NCI-H526 treated with DMSO at 0.1 percent for 48 hours (cell line): ENCODE measurements at regions not wholly inside any gene's neighbourhood (a gene's known extent, or its start where the extent isn't known, plus 50 kb on each side); places are given as distances from the start of the nearest gene placed in this dataset.

Experiments used
- DNase-seq: peaks from one replicate; lab custom pipeline; 2025; lab: John Stamatoyannopoulos, UW

DNA sequence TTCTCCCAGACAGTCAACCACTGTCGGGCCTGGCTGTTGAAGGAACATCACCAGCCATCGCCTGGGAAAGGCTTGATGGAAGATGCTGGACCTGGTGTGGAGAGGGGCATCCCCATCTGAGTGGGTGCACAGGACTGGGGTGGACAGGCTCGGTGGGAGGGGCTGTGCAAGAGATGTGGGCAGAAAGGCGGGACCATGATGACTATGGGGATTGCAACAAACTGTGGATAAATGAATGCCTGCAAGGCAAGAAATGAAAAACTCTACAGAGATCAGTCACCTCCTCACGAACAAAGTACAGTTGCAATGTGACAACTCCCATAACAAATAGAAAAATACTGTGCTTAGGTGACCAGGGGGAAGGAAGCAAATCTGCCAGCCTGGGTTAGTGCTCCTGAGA is 171.9 kb upstream of the GPR12 start:
- no peak for DNase-seq

DNA sequence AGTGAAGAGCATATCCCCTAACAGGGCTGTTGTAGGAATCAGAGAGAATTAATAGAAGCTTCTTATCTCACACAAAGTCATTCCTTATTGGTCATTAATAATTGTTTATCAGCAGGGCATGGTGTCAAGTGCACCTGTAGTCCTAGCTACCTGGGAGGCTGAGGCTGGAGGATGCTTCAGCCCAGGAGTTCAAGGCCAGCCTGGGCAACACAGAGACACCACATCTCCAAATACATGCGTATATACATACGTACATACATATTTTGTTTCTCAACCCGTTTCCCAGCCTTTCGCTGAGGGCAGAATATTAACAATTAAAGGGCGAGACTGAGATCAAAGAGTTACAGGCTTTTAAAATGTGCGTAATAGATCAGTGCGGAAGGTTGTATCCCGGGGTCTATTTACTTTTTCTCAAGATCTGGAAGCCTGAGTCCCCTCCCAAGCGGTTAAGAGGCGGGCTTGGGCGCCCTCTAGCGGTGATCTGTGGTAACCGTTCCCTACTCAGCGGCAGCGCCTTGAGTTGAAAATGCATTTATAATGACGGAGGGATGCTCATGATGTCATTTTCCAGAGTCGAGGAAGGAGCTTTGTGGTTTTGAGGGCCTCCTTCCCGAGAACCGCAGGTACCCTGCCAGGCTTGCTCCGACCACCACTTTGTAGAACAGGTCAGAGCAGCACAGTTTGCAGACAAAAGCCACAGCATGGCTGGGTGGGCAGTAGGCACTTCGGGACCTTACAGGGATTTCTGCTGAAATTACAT is 169.6 kb upstream of the GPR12 start:
- peak; percentile 78 for DNase-seq

DNA sequence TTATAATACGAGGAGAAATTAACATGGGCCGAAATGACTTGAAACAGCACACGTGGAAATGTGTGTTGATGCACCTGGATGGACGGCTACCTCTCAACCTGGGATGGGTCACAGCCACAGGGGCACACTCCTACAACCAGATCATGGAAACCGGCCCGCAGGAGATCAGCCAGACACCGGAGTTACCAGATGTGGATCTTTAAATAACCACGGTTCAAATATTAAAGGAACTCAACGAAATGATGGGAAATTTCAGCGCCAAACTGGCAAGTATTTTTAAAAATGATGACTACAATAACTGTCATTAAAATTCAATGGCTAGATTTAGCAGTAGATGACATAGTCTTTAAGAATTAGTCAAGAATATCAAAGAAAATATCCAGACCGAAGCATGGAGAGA is 166.9 kb upstream of the GPR12 start:
- DNase-seq: no peak

DNA sequence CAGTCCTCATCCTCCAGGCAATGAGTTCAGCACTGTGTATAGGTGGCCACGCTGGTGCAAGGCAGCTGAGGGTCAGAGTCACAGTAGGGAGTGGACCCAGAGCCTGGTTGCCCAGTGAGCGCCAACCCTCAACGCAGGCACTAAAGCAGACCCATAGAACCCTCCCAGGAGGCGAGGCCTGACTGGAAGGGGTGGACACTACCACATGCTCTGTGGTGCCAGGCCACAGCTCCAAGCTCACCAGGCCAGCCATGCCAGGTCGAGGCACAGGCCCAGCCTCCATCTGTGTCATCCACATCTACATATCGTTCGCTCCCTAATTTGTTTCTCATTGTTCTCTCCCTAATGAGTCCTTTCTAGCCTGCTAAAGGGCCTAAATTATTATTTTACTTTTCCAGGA is 165.8 kb upstream of the GPR12 start:
- no peak for DNase-seq

DNA sequence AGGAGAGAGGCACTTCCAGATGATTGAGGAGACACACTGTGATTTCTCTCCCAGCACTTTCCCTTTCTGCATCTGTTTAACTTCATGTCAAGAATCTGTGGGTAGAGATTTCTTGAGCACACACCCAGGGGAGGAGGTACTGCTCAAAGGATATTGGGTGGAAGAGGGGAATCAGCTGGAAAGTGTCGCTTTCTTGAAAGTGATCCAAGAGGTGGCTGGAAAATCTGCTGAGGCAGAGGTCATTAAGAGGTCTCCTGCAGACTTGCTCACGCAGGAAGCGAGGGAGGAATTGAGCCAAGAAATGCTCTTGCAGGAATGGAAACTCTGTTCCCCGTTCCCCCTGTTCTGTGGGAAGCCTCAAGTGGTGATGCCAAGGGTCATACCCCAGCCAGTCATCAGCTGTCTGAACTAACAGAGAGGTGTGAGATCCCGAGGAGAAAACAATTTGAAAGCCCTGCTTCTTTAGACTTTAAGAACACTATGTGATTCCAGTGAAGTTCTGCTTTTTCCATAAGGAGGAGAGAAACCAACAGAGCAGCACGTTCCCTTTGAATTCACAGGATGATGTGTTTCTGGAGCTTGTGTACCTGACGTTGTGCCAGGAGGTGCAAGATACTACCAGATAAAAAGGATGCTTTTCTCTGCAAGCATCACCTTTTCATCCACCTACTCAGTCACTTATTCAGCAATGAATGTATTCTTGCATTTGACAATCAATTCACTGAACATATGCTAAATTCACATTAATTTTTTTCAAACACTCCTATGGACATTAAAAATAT is 163.4 kb upstream of the GPR12 start:
- no peak for DNase-seq

DNA sequence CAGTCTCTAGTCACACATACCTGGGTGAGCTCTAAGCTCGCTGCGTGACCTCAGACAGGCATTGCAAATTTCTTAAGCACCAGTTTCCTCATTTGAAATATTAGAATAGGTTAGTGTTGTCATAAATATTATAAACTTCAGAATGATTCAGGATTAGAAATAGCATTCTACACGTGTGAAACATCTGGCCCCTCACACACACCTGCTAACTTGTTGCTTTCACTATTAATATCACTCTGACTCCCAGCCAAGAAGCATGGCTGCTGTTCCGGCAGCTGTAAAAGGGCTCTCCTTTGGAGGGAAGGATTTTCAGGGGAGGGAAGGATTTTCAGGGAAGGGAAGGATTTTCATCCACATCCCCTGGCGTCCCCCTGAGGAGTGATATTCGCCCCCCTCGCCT is 161.3 kb upstream of the GPR12 start:
- DNase-seq: no peak

DNA sequence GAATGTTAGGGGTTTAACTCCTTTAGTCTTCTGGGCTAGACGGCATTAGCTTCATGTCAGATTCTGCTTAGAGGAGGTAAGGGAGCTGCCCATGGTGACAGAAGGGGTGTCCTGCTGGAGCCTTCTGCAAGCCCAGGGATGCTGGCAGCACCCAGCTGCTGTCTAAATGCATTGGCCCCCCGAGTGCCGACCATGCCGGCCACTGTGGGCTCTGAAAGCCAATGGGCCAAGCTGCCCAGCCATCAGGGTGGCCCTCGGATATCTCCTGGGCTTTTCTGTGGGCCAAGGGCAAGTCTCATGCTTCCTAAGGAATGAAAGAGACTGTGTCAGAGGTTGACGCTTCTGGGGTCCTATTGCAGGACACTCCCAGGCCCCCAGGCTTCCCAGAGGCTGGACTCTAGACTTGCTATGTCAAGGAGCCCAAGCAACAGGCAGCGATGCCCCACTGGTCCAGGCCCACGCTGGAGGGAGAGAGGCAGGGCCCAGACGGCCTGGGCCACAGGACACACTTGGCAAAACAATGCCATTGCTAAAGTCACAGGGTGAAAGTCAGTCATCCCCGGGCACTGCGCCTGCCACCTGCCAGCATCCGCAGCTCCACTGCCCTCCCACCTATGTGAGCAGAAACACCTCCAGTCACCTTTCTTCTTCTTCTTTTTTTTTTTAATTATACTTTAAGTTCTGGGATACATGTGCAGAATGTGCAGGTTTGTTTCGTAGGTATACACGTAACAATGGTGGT is 160.2 kb upstream of the GPR12 start:
- no peak for DNase-seq

DNA sequence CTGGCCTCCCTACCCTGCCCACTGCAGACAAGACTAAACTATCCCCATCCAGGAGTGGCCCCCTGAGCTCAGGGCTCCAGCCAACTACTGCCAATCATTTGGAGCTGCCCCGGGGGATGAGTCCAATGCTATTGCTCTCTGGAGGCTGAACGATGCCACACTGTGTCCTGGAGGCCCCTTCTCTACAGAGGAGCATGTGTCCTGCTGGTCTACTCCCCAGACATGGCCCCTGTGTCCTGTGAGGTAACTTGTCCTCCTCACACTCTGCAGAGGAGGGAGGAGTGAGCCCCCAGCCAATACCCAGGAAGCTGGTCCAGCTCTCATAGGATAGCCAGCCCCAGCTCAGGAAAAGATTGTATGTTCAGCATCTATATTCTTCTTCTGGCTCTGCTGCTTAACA is 159.1 kb upstream of the GPR12 start:
- no peak for DNase-seq

DNA sequence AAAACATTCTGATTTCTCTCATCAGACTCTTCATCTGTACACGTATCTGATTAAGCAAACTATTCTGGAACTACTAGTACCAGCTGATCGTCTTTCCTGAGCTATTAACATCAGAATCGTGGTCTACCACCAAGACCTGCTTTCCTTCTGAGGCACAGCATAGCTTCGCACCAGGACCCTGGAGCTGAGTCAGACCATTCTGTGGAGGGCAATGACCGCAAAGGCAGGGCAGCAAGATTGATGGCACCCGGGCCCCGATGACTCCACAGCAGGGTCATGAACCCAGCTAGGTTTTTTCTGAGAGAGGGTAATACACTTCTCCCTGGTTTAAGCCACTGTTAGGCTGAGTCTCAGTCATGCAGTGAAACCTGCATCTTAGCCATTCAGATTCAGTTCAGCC is 158.7 kb upstream of the GPR12 start:
- DNase-seq: no peak

DNA sequence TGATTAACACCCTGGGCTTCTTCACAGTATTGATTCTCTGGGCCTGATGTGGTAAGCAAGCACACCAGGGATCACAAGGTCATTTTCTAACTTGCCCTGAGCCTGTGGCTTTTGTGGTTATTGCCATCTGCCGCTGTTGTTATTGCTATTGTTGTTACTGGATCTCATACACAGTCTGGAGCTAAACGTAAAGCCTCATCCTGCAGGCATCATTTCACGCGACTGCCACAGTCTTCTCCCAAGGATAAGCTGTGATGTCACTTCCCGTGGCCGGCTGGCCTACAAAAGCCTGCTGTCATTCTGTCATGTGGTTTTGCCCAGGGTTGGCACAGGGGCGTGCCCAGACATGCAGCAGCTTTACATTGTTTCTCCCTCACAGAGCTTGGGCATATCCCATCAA is 154.0 kb upstream of the GPR12 start:
- peak; percentile 29 for DNase-seq

DNA sequence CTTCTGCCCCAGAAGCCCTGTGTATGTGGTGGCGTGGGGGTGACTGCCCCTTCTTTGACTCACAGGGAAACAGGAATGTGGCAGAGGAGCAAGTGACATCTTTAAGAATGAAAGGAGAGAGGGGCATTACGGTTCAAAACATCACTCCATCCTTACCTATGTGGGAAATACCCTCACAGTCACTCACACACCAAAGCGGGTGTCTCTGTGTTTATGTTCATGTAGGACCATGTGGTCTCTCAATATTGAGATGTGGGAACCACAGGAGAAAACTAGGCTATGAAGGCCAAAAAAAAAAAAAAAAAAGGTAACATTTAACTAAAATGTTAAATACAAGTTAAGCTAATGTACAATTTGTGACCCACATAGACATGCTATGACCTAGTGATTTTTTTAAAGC is 153.6 kb upstream of the GPR12 start:
- no peak for DNase-seq

DNA sequence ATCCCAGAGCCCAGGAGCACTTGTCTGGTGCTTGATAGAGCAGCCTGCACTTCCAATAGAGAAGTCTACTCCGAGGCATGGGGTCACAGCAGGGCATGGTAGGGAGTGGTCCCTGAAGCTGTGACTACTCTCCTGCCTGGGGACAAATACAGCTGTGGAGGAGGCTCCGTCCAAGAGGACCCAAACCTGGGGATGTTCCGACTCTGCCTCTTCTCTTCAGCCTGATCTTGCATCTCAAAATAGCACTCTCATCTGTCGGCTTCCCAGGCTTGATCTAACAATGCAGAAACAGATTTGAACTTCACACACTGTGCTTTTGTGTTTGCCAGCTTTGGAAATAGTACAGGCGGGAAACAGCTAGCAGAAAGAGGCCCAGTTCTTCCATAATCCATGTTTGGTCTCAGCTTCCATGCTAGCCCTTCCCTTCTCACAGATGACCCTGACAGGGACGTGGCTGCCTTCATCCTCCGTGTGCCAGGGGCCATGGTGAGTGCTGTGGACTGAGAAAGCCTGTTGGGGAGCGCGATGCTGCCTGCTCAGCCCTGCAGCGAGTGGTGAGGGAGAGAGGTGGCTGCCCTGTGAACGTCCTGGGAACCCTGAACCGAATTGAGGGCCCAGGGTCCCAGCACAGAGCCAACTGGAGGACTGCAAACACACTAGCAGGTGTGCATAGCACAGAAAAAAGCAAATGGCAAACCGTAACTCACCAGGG is 150.3 kb upstream of the GPR12 start:
- no peak for DNase-seq

DNA sequence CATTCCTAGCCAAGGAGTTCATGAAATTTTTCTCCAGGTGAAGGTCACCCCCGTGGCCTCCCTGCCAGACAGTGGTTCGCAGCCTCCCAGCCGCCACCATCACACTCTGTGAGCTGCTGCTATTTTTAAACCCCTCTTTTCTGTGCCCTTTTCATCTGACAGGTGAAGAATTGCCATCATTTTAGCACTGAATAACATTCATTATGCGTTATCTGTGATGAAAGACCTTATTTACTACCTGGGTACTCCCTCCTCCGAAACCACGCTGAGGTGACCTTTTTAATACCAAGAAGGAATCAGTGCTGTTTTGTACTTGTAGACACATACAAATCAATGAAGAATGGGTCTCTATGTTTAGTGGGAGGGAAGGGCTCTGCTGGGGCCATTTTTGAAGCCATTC is 148.9 kb upstream of the GPR12 start:
- no peak for DNase-seq

DNA sequence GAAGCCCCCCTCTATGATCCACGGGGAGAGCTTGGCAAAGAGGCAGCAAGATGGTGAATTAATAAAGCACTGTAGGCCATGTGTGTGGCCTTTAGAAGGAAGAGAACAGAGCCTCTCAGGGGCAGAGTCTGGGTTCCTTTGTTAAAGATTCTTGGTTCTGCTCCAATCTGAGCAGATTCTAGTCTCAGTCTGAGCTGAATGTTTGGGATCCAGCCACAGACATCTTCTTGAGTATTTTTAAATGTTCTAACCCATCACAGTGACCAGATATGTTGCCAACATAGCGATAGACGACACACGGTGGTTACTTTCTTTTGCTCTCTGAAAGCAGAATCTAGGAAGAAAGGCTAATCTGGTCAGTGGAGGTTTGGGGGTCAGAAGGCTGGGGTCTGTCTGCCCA is 147.5 kb upstream of the GPR12 start:
- no peak for DNase-seq

DNA sequence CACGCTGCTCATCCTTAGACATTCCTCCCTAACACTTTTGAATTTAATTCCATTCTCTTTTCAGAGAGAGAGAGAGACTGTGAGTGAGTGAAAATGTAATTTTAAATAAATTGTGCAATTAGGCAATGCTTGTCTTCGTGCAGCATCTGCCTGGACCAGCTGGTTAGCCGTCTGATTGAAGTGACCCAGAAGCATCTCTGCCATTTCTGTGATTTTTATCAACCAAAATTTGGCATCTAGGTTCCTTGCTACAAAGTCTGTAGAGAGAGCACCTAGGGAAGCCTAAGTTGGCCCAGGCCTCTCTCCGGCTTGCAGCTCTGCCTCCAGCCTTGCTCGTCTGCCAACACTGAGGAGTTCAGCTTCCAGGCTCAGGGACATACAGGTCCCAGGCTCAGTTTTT is 138.6 kb upstream of the GPR12 start:
- no peak for DNase-seq

DNA sequence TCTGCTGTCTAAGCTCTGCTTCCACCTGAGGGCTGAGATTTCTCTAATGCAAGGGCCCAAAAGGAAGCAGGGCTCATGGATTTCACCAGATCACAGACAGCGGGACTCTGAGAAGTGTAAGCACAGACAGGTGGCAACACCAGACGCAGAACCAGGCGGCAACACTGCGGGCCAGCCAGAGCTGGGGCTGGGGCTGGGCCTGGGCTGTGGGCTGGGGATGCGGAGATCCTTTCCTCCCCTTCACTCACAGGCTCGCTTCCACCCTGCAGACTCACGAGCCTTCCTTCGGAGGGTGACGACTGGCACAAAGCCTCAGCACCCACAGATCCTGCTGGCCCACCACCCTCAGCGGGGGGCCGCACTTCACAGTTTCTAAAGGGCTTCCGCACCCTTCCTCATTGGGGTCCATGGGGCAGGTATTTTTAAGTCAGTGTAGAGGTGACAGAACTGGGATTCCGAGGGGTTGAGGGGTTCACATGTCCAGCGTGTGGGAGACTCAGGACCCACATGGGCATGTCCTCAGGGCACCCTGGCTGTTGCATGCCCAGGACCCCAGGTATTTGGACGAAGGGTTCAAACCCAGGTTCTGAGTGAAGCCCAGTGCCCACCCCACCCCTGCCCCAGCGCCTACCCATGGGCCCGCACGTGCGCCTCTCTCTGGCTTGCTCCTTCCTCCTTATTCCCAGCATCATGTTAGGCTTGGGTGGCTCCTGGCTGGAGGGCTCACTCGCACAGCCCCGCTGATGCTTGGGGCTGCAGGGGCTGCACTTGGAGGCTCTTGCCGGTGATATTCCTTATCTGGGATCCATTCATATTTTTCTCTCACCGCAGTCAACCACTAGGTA is 137.3 kb upstream of the GPR12 start:
- DNase-seq: no peak

DNA sequence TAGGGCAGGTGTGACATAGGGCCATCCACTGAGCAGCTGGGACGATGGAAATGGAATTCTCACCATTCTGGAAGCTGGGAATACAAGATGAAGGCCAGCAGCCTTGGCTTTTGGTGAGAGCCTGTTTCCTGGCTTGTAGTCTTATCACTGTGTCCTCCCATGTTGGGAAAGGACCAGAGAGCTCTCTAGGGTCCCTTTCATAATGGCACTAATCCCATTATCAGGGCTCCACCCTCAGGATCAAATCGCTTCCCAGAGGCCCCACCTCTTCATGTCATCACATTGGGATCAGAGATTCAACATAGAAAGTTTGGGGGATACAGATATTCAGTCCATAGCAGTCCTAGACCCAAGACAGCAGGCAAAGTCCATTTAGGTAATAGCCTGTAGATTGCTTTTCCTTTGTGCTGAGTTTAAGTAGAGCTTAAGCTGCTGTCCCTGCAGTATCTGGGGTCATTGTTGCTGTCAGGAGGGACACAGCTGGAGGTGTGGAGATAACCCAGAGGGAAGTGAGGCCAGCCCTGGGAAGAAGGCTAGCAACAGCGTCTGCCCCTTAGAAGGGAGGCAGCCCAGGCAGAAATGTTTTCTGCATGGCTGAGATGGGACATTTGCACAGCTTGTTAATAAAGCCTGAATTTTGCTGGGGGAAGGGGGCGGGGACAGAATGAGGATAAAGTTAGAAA is 136.5 kb upstream of the GPR12 start:
- no peak for DNase-seq

DNA sequence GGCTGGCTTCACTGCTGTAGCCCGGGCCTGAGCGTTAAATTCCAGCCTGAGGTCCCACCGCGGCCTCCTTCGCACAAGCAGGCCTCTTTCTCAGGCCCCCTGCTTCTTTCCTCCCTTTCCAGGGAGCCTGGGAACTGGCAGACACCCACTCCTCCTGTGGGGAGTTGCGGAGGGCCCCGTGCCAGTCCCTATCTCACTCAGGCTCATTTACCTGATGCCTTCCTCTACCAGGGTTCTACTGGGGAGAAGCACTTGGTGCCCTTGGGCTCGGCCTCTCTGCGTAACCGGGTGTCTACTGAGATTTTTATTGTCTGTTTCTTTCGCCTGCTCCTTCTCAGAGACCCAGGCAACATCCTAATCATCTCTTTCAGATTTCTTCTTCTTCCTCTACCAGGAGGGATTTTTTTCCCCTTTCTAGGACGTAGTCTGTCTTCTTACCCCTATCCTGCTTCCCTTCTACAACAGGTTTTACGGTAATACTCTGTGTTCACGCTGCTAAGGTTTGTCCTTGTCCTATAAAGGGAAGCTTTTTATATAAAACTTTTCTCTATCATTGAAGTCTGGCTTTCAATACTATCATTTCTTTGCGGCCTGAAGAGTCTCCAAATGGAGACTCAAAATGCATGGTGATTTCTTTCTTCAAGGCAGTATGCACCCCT is 135.4 kb upstream of the GPR12 start:
- no peak for DNase-seq

DNA sequence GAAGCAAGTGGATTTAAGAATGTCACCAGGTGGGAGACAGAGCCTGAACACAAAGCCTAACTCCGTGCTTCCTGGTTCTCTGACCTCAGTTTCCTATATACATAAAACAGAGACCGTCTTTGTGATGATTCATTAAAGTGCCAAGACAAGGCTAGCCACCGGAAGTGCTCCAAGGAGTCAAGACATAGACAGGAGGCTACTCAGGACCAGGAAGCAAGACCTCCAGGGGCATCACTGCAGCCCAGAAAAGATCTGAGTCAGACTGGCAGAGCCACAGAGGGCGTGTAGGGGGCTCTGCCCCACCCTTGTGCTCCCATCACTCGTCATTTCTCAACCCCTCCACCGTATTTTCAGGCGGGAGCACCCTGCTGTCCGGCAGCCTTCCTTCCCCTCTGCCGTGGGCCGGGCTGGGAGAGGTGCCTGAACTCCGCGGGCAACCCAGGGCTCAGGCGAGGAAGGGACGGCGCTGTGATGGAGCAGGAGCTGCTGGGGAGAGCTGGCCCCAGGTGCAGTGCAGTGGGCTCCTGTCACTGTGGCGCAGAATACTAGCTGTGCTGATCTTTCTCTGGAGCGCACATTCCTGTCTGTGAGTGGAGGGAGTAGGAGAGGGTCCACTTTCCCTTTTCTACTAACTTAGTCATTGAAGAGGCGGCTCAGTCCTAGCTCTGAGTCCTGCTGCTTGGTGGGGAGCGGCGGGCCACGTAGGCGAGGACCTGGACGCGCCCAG is 134.7 kb upstream of the GPR12 start:
- DNase-seq: no peak

DNA sequence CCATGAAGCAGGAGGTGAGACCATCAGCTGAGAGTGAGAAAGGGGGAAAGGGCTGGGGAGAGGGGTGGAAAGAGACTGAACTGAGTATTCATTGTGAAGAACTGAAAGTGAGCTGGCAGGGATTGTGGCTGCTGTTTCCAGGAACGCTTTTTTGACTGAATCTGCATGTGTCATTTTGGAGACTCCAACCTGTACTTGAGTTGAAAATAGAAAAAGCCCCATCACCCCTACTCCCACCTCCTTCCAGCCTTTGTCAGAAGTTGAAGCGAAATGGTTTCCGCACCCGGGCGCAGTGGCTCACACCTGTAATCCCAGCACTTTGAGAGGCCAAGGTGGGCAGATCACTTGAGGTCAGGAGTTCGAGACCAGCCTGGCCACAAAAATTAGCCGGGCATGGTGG is 128.0 kb upstream of the GPR12 start:
- DNase-seq: no peak
